GM13976 (cell line): ENCODE measurements at regions not wholly inside any gene's neighbourhood (a gene's known extent, or its start where the extent isn't known, plus 50 kb on each side); places are given as distances from the start of the nearest gene placed in this dataset.

ENCODE experiments used
- DNase-seq: peaks from one replicate; pipeline ENCODE4 v3.0.0; 2012; ENCODE audit warnings: low spot score
- CTCF ChIP-seq: IDR thresholded peaks from 2 replicates; pipeline ENCODE4 v1.5.1; 2012; ENCODE audit warnings: borderline replicate concordance, mild to moderate bottlenecking; ENCODE audit not compliant: insufficient read depth; ENCODE audit errors: extremely low read depth, missing control alignments, control extremely low read depth
- in situ Hi-C: fragments of 300-500 bp; cut with MboI; formaldehyde crosslinking; loops from one replicate; pipeline ENCODE4 v1.12.0; 2022; ENCODE audit warnings: low sequenced_read_pairs, mixed read lengths, inconsistent platforms; ENCODE audit not compliant: unreplicated experiment

GRCh38 chr2:181376999-181377398 lies 80.2 kb upstream of the ITGA4 start:
- no peak for DNase-seq
- in situ Hi-C loops, result no loop called here
- no peak for TF ChIP-seq CTCF

- DNase-seq, result no peak
- no peak for TF ChIP-seq CTCF
- in situ Hi-C loops, result no loop called here
These were observed 78.7 kb upstream of the ITGA4 start for GRCh38 chr2:181378491-181378890.

GRCh38 chr2:181380581-181380980 lies 76.6 kb upstream of the ITGA4 start:
- DNase-seq, result no peak
- in situ Hi-C loops, result no loop called here
- no peak for TF ChIP-seq CTCF

- DNase-seq, result no peak
- no peak for TF ChIP-seq CTCF
- in situ Hi-C loops, result no loop called here
These were observed 72.3 kb upstream of the ITGA4 start for GRCh38 chr2:181384923-181385322.

GRCh38 chr2:181389524-181389923 lies 67.7 kb upstream of the ITGA4 start:
- TF ChIP-seq CTCF, result no peak
- no peak for DNase-seq
- in situ Hi-C loops, result no loop called here

- no peak for TF ChIP-seq CTCF
- in situ Hi-C loops, result no loop called here
These were observed 63.7 kb upstream of the ITGA4 start for GRCh38 chr2:181393472-181393871.

More at GRCh38 chr2:181393472-181393871, 63.7 kb upstream of the ITGA4 start:
- DNase-seq, result peak; percentile 51
